ENCODE measurements at regions not wholly inside any gene's neighbourhood (a gene's known extent, or its start where the extent isn't known, plus 50 kb on each side); places are given as distances from the start of the nearest gene placed in this dataset.

DNA sequence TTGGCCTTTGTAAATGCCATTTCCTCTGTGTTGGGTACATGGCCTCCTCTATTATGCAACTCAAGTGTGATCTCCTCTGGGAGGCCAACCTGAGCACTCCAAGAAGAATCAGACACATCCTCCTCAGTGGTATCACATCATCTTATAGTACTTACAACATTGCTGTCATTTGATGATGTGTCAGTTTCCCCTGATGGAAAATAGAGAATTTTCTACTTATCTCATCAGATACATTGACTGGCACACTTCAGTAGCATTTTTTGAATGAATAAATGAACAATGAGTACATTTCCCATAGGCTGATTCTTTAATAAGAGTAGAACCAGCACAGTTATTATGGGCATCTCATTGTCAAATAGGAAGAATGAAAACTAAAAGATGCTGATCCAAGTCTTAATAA is 86.6 kb upstream of the NXPH2 start:
- Histone ChIP-seq H3K23ac (ENCODE audit: insufficient read length, low read depth, low read length) (no peak overlapping the region), H3K18ac (ENCODE audit: insufficient read length, low read depth, low read length) (no peak overlapping the region), H3K23me2 (ENCODE audit: insufficient read length, low read depth, low read length, poor library complexity, severe bottlenecking) (no peaks in the 10 kb centered on the region), H3K56ac (ENCODE audit: insufficient read length, low read depth, low read length) (no peak overlapping the region), H3K14ac (ENCODE audit: insufficient read depth, low read length) (no peak overlapping the region), H4K8ac (replicated peaks; ENCODE audit: insufficient read length, low read depth, low read length) (no peak overlapping the region), H2BK12ac (ENCODE audit: insufficient read length, low read depth, low read length) (no peak overlapping the region), H2BK120ac (ENCODE audit: low read depth, low read length, poor library complexity, severe bottlenecking) (no peak overlapping the region), H2BK5ac (ENCODE audit: insufficient read length, low read length) (no peak overlapping the region), H3K4ac (ENCODE audit: low read depth, low read length) (no peak overlapping the region), H2AK5ac (ENCODE audit: insufficient read length, low read length) (no peak overlapping the region), H2BK20ac (ENCODE audit: low read depth, low read length, poor library complexity, severe bottlenecking) (no peak overlapping the region), H3K9me3 (ENCODE audit: control insufficient read depth, low read depth, low read length) (no peaks in the 10 kb centered on the region), H3K79me1 (ENCODE audit: insufficient read depth, low read depth, low read length, poor library complexity, severe bottlenecking) (no peaks in the 10 kb centered on the region), H3K79me2 (ENCODE audit: insufficient read depth, low read length) (no peaks in the 10 kb centered on the region), H3K4me1 (ENCODE audit: insufficient read depth, low read length) (no peaks in the 10 kb centered on the region), H3K9ac (ENCODE audit: extremely low read depth, insufficient read length, low read length) (no peak overlapping the region), H4K5ac (ENCODE audit: insufficient read length, low read depth, low read length) (no peak overlapping the region), H2AFZ (ENCODE audit: low read length) (no peak overlapping the region), H3K27ac (ENCODE audit: insufficient read length, low read depth, low read length) (no peak overlapping the region), H4K91ac (ENCODE audit: insufficient read length, low read depth, low read length) (no peak overlapping the region), H4K20me1 (ENCODE audit: control insufficient read depth, insufficient read depth, insufficient read length) (no peaks in the 10 kb centered on the region), H3K27me3 (ENCODE audit: insufficient read depth, low read length) (no peaks in the 10 kb centered on the region), H3K4me2 (ENCODE audit: insufficient read depth, insufficient read length, low read length) (no peak overlapping the region), H3T11ph (ENCODE audit: low read length) (no peak overlapping the region), H2BK15ac (ENCODE audit: low read depth, low read length) (no peak overlapping the region)
- H3K4me3 Mint-ChIP-seq, result no peak overlapping the region
- TF ChIP-seq, protein P1, sequence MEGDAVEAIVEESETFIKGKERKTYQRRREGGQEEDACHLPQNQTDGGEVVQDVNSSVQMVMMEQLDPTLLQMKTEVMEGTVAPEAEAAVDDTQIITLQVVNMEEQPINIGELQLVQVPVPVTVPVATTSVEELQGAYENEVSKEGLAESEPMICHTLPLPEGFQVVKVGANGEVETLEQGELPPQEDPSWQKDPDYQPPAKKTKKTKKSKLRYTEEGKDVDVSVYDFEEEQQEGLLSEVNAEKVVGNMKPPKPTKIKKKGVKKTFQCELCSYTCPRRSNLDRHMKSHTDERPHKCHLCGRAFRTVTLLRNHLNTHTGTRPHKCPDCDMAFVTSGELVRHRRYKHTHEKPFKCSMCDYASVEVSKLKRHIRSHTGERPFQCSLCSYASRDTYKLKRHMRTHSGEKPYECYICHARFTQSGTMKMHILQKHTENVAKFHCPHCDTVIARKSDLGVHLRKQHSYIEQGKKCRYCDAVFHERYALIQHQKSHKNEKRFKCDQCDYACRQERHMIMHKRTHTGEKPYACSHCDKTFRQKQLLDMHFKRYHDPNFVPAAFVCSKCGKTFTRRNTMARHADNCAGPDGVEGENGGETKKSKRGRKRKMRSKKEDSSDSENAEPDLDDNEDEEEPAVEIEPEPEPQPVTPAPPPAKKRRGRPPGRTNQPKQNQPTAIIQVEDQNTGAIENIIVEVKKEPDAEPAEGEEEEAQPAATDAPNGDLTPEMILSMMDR (conservative IDR thresholded peaks at IDR 0.05), result no peak
- no peaks in the 10 kb centered on the region for H3K27me3 Mint-ChIP-seq (ENCODE audit: low read depth)
- DNase-seq, result no peak
- no peaks in the 10 kb centered on the region; a peak in 1 of 5 replicates for H3K9me3 Mint-ChIP-seq
- H3K27ac Mint-ChIP-seq, result no peak overlapping the region
- 0 out of 4 replicates have a peak, but pooled peaks cover 0 to 2% of the 10 kb centered on the region in 2 experiments for H3K4me1 Mint-ChIP-seq
- H3K36me3 Mint-ChIP-seq (ENCODE audit: insufficient read depth in 1 of 3, low read depth in 3 of 3), result 0 out of 7 replicates have a peak, but pooled peaks cover 0 to 4% (median 0%) of the 10 kb centered on the region in 3 experiments
